ENCODE measurements at regions not wholly inside any gene's neighbourhood (a gene's known extent, or its start where the extent isn't known, plus 50 kb on each side); places are given as distances from the start of the nearest gene placed in this dataset.
"Not testable (repeated sequence)": the region's sequence is repeated elsewhere in the genome, so short reads cannot be mapped to it uniquely, and the experiment has no call there.

DNA sequence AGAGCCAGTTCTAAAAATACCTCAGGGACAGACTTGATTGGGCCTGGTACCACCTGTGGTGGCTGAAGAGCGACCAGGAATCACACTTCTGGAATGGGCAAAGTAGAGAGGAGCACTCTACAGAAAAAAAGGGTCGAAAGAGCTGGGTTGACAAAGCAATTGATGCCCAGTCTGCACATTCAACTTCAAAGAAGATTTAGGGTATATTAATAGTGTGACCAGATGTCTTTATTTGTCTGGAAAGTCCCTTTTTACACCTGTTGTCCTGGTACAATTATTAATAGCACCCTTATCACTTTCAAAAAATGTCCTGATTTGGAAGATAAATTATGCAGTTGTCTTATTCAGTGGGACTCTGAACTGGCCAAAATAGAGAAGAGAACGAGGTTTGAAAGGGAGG is 137.5 kb downstream of the DYRK2 start:
- intact Hi-C loops (cut with DNase I) = loop anchor here (5.0 kb wide), 2 partner anchors 139 to 156 kb away; partner anchors contain the start of gene DYRK2
- ATAC-seq (no peak), DNase-seq (ENCODE audit: missing footprints) (no peak)

DNA sequence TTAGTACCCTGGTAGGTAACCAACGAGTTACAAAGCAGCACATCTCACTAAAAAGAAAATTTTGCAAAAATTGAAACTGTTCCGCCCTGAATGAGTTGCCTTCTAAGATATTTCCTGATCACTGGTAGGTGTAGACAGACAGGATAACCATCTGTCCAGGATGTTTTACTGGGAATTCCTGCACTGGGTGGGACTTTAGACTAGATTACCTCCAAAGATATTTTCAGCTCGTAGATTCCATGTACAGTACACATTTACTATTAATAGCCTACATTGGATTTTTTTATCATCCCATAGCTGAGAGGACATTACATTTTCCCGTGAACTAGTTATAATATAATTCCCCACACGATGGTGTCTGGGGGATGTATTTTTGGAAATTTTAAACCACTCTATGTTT is 139.6 kb downstream of the DYRK2 start:
- intact Hi-C loops (cut with DNase I) = loop anchor here (5.0 kb wide), 2 partner anchors 141 to 154 kb away; partner anchors contain the start of gene DYRK2
- no peak for DNase-seq (ENCODE audit: missing footprints)
- ATAC-seq = peak; percentile 31

DNA sequence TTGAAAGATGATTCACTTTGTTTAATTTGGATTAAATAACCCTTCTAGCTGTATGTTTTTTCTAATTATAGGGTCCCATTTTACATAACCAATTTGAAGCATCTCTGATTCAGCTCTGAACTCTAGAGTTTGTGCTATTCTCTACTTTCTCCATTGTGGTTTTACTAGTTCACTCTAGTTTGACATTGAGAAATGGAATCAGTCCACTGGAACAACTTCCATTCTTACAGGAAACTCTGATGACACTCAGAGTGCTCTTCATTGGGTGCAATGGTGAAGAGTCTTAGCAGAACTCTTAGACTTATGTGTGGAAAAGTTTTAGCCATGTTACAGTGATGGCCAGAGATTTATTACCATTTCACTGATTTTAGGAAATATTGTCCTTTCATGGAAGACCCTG is 140.7 kb downstream of the DYRK2 start:
- DNase-seq (ENCODE audit: missing footprints) (no peak), ATAC-seq (no peak)
- intact Hi-C loops (cut with DNase I) = loop anchor here (5.0 kb wide), 2 partner anchors 142 to 153 kb away; partner anchors contain the start of gene DYRK2

DNA sequence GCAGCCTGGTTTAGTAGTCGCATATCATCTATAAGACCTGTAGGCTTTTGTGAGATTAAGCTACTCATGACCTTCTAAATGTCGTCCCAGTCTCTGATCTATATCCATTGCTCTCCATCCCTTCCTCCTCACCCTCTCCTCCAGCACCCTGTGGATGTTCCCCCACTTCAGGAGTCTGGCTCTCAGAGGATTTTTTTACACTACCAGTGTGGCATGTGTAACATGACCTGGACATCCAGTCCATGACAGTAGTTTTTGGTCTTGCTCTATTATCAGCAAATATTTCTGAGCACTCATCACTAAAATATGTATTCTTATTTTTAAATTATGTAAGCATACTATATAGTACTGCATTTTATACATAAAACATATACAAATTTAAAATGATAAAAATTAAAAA is 142.1 kb downstream of the DYRK2 start:
- intact Hi-C loops (cut with DNase I) = no loop called here
- no peak for DNase-seq (ENCODE audit: missing footprints)
- no peak for ATAC-seq

DNA sequence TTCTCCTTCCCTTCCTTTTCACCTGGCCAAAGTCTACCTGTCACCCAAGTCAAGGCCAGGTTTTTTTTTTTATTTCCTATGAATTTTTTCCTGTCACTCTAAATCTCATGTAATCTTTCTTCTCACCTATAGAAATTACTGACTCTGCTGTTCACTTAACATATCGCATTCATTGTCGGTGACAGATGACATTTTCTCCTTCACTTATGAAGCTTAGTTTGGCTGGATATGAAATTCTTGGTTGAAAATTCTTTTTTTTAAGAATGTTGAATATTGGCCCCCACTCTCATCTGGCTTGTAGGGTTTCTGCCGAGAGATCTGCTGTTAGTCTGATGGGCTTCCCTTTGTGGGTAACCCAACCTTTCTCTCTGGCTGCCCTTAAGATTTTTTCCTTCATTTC is 142.8 kb downstream of the DYRK2 start:
- ATAC-seq; DNase-seq (ENCODE audit: missing footprints); intact Hi-C loops (cut with DNase I): not testable (repeated sequence)

DNA sequence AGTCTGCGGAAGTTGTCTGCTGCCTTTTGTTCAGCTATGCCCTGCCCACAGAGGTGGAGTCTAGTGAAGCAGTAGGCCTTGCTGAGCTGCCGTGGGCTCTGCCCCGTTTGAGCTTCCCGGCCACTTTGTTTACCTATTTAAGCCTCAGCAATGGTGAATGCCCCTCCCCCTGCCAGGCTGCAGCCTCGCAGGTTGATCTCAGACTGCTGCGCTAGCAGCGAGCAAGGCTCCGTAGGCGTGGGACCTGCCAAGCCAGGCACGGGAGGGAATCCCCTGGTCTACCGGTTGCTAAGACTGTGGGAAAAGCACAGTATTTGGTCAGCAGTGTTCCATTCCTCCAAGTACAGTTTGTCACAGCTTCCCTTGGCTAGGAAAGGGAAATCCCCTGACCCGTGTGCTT is 143.6 kb downstream of the DYRK2 start:
- ATAC-seq (no peak), DNase-seq (ENCODE audit: missing footprints) (no peak)
- intact Hi-C loops (cut with DNase I) = no loop called here

DNA sequence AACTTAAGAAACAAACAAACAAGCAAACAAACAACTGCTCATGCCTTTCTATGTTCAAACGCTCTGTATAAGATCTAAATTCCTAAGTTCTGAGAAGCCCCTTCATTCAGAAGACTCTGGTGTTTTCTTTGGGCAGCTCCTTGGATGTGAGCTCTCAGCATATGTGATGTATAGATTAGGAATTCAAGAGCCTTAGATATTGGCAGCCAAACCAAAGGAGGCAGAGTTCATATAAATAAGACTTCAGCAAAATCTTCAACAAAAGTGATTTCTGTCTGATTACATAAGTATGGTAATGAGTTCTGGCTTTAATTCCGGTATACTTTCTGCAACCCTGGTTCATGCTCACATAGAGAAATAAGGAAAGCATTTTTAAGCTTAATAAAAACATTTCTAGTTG is 145.6 kb downstream of the DYRK2 start:
- no peak for ATAC-seq
- no peak for DNase-seq (ENCODE audit: missing footprints)
- intact Hi-C loops (cut with DNase I) = no loop called here

DNA sequence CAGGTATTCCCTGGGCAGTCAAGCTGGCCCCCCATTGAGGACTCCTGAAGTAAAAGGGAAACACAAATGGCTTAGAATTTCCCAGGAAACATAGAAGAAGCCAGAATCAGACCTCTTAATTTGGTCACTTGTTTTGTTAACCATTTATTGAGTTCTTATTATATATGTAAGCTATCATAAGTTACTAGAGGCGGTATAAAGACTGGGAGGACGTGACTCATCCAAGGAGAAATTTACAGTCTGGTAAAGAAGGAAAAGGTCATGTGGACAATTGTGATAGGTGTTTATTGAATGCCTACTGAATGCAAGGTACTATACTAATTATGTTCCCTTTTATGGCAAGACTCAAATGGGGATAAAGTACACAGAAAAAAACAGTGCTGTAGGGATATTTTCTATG is 146.7 kb downstream of the DYRK2 start:
- ATAC-seq = no peak
- intact Hi-C loops (cut with DNase I) = loop anchor here (5.0 kb wide), 1 partner anchor 68 kb away; no protein-coding TSS in a partner anchor

DNA sequence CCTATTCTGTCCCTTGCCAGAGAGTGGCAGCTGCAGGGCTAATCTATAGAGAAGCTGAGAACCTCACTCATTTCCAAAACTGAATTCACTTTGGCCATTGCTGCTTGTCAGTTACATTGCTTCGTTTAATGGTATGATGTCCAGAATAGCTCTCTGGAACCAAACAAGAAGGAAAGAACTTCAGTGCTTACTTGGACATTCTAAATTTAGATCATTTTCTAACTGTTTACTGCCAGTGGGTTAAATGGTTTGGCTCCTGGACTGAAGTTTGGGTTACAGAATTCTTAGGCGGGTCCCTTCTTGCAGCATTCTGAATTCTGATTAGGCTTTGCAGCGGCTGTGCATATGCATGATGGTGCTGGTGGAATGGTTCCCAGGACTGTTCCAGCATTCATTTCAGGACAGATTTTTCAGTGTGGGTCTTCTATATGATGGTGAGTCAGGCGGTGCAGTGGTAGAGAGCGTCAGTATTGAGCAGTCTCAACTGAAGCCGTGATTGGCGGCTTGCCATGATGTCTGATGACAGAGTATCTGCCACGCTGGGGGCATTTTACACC is 148.7 kb downstream of the DYRK2 start:
- ATAC-seq (peak; percentile 60), DNase-seq (ENCODE audit: missing footprints) (peak; percentile 69)
- intact Hi-C loops (cut with DNase I) = loop anchor here (5.0 kb wide), 1 partner anchor 70 kb away; no protein-coding TSS in a partner anchor

More for the DNA sequence above, 146.7 kb downstream of the DYRK2 start:
- no peak for DNase-seq (ENCODE audit: missing footprints)

DNA sequence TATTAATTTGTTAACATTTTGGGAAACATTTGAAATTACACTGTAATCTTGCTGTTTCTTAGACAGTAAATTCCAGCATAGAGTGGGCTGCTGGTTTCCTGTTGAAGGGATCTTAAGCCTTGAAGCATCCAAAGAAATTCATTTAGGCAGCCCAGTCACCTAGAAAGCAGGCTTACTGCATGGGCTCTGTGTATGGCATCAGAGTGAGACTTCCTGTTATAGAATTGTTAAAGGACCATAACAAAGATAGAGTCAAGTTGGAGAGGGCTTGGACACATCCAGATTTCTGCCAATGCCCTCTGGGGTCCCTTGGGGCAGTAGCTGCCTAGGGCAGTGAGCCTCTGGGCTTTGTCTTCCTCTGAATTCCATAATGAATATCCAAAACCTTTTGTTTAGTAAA is 149.2 kb downstream of the DYRK2 start:
- DNase-seq (ENCODE audit: missing footprints) (no peak), ATAC-seq (no peak)
- intact Hi-C loops (cut with DNase I) = loop anchor here (5.0 kb wide), 1 partner anchor 70 kb away; no protein-coding TSS in a partner anchor

DNA sequence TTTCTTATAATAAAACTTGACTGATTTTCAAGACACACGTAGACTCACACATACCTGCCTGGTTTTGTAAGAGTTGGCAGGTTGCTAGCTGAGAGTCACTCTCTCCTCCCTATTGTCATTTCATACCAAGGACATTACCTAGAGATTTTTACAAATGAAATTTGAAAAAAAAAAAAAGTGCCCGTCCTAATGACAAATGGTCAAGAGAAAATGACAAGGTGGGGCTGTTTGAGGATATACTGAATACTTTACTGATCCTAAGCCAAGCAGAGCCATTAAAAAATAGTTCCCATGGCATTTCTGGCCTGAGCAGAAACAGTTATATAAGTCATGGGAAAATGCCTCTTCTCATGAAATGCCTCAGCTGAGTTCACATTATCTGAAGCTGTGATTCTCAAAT is 150.2 kb downstream of the DYRK2 start:
- DNase-seq (ENCODE audit: missing footprints) (no peak), ATAC-seq (no peak)
- intact Hi-C loops (cut with DNase I) = loop anchor here (5.0 kb wide), 1 partner anchor 71 kb away; no protein-coding TSS in a partner anchor

DNA sequence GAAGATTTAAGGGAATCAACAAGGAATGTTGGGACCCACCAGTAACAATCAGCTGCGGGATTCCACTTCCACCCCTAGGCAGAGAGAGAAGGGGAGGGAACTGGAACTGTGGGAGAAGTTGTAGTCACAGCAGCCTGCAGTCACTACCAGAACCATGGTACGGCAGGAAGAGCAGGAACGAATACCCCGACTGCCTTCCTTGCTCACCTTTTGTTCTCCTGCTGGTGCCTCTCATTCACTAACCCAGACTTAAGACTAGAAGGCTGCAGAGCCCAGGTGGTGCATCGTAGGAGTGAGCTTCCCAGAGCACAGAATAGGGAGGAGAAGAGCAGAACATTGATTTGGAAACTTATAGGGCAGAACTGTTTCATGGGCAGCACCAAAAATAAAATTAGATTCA is 154.2 kb downstream of the DYRK2 start:
- intact Hi-C loops (cut with DNase I) = no loop called here
- DNase-seq (ENCODE audit: missing footprints) (no peak), ATAC-seq (no peak)

DNA sequence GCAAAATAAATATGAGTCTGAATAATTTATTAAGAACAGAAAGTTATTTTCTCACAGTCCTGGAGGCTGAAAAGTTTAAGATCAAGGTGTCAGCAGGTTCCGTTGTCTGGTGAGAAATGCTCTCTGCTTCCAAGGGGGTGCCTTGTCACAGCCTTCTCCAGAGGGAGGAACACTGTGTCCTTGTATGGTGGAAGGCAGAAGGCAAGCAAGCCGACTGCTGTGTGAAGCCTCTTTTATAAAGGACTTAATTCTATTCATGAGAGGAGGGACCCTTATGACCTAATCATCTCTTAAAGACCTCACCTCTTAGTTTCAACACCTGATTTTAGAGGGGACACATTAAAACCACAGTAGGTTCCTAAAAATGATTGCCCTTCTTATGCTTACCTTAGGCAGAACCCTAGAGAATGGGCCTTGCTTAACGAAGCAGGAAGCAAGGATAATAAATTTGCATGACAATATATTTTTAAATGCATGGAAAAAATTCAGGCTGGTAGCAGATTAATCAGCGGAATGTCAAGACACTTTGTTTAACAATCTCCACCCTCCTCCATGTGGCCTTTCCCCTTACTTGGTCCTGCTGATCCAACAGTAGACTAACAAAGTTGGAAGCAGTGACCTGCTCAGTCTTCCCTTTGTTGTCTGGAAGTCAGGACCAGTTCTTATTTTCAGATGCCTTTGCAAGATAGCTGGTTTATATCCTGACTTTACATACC is 154.9 kb downstream of the DYRK2 start:
- ATAC-seq (no peak), DNase-seq (ENCODE audit: missing footprints) (no peak)
- intact Hi-C loops (cut with DNase I) = no loop called here

DNA sequence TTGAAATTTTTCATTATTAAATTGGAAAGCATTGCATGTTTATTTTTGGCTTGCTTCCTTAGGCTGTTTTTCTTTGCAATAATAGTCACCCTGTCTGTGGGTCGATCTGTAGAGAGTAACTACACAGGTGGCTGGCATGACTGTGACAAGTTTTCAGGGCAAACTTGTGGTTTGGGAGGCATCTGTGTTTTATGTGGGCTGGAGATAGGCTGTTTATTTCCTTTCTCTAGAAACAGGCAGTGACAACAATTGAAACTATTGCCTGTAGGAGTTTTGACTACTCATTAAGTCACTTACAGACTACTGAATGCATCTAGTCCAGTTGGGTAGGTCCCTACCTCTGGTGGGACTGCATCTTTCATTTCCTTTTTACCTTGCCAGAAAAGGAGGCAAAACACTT is 155.6 kb downstream of the DYRK2 start:
- intact Hi-C loops (cut with DNase I) = no loop called here
- DNase-seq (ENCODE audit: missing footprints) (no peak), ATAC-seq (no peak)

DNA sequence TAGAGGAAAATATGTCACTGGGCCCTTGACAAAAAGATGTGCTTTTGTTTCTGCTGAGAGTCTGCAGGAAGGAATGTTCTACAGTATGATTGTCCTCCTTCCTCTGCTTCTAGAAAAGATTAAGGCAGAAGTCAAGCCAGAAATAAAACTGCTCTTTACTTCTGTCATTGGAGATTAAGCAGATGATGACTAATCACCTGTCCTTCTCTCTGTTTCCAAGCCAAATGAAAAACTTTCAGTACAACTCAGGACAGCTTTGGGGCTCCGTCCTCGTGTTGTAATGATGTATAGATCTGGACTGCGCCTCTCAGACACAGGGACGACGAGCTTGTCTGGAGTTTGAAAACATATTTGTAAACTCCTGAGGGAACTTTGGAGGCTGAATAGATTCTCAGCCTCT is 159.3 kb downstream of the DYRK2 start:
- no peak for DNase-seq (ENCODE audit: missing footprints)
- ATAC-seq = no peak
- intact Hi-C loops (cut with DNase I) = no loop called here

DNA sequence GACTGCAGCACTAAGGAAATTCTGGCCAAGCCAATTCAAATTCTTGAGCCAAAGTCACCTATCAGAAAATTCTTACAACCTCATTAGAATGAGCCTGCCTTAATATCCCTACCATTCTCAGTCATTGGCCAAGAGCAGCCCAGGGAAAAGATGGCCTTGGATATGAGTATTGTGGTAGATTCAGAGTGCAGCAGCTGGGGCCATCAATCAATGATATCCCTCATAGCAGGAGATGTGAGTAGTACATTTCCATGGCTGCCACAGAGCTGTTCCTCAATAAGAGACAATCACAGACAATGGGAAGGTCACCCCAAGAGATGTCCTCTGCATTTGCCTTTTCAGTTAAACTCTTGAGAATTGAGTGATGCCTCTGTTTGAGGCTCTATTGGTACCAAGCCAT is 161.6 kb downstream of the DYRK2 start:
- intact Hi-C loops (cut with DNase I) = no loop called here
- no peak for ATAC-seq
- no peak for DNase-seq (ENCODE audit: missing footprints)

DNA sequence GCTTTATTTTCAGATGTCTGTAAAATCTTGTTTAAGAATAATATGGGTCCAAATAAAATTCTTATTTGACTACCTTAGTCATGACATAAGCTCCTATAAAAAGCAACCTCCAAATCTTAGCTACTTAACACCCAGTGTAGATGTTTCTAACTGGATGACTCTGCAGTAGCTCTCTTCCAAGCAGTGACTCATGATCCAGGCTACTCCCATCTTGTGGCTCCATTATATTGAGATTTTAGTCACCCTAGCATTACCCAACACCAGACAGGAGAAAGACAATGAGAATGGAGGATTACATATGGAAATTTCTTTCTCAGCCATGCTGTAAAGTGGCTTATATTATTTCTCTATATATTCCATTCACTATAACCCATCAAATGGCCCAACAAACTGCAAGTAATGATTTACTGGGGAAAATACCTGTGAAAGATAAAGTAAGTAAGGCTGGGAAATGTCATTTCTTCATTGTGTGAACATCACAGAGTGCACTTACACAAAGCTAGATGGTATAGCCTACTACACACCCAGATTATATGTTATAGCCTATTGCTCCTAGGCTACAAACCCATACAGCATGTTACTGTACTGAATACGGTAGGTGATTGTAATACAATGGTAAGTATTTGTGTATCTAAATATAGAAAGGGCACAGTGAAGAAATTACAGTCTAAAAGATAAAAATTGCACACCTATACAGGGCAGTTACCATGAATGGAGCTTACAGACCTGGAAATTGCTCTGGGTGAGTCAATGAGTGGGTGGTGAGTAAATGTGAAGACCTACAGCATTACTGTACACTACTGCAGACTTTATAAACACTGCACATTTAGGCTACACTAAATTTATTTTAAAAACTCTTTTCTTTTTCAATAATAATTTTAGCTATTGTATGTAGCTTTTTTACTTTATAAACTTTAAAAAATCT is 163.2 kb downstream of the DYRK2 start:
- intact Hi-C loops (cut with DNase I) = no loop called here
- no peak for ATAC-seq

DNA sequence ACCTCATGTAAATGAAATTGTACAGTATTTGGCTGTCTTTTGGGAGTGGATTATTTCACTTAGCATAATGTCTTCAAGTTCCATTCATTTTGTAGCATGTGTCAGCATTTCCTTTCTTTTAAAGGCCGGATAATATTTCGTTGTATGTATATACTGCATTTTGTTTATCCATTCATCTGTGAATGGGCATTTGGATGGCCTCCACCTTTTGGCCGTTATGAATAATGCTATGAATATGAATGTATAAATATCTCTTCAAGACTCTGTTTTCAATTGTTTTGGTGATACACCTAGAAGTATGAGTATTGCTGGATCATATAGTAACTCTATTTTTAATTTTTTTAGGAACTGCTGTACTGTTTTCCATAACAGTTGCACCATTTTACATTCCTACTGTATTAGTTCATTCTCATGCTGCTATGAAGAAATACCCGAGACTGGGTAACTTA is 164.9 kb downstream of the DYRK2 start:
- DNase-seq (ENCODE audit: missing footprints) (no peak), ATAC-seq (no peak)
- intact Hi-C loops (cut with DNase I) = no loop called here

More for the DNA sequence above, 163.2 kb downstream of the DYRK2 start:
- DNase-seq (ENCODE audit: missing footprints) = no peak

DNA sequence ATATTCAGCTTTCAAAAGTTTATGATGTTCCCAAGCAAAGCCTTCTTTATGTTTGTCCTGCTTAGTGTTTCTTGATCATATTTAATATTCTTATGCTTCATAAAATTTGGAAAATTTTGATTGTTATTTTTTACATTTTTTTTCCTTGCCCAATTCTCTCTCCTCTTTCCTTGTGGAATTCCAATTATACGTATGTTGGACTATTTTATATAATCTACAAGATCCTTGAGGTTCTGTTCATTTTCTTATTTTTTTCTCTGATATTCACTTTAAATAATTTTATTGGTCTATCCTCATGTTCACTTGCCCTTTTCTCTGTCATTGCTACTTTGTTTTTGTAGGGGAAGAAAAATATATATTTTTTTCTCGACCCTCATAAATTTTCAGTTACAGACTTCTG is 167.7 kb downstream of the DYRK2 start:
- ATAC-seq = no peak
- intact Hi-C loops (cut with DNase I) = no loop called here
- DNase-seq (ENCODE audit: missing footprints) = no peak
